IPS-18a (cell line): ENCODE measurements at regions not wholly inside any gene's neighbourhood (a gene's known extent, or its start where the extent isn't known, plus 50 kb on each side); places are given as distances from the start of the nearest gene placed in this dataset.

ENCODE experiments used
- H3K27ac ChIP-seq: one replicate; pipeline ENCODE4 v1.5.1; 2013; ENCODE audit warnings: low read length
- H3K27me3 ChIP-seq: one replicate; pipeline ENCODE4 v1.6.1; 2013; ENCODE audit warnings: mild to moderate bottlenecking, low read length; ENCODE audit not compliant: control insufficient read depth, insufficient read depth
- H3K36me3 ChIP-seq: one replicate; pipeline ENCODE4 v1.6.1; 2013; ENCODE audit warnings: low read depth, low read length; ENCODE audit not compliant: control insufficient read depth
- H3K4me1 ChIP-seq: one replicate; pipeline ENCODE4 v1.6.1; 2013; ENCODE audit warnings: low read depth, low read length; ENCODE audit not compliant: control insufficient read depth
- H3K4me3 ChIP-seq: one replicate; pipeline ENCODE4 v1.5.1; 2013; ENCODE audit warnings: low read length
- H3K9ac ChIP-seq: one replicate; pipeline ENCODE4 v1.6.1; 2013; ENCODE audit warnings: mild to moderate bottlenecking, low read length, moderate library complexity
- H3K9me3 ChIP-seq: one replicate; pipeline ENCODE4 v1.6.1; 2013; ENCODE audit warnings: low read depth, low read length; ENCODE audit not compliant: control insufficient read depth

- Histone ChIP-seq H3K4me1 (peaks cover 4% of the 10 kb centered on the region), H3K9me3 (no peaks in the 10 kb centered on the region), H3K27me3 (no peaks in the 10 kb centered on the region), H3K27ac (no peak overlapping the region), H3K36me3 (no peaks in the 10 kb centered on the region), H3K4me3 (no peak overlapping the region), H3K9ac (no peak overlapping the region)
These were observed 139.5 kb upstream of the MYLIP start for GRCh38 chr6:15989397-15989796.

- H3K9ac ChIP-seq = no peak overlapping the region
- no peak overlapping the region for H3K27ac ChIP-seq
- H3K4me1 ChIP-seq = peaks cover 4% of the 10 kb centered on the region
- H3K4me3 ChIP-seq = no peak overlapping the region
- no peaks in the 10 kb centered on the region for H3K9me3 ChIP-seq
- H3K36me3 ChIP-seq = no peaks in the 10 kb centered on the region
- H3K27me3 ChIP-seq = no peaks in the 10 kb centered on the region
These were observed 141.3 kb upstream of the MYLIP start for GRCh38 chr6:15987569-15987968.

- peaks cover 4% of the 10 kb centered on the region for H3K4me1 ChIP-seq
- no peak overlapping the region for H3K4me3 ChIP-seq
- no peaks in the 10 kb centered on the region for H3K36me3 ChIP-seq
- H3K9ac ChIP-seq = no peak overlapping the region
- no peaks in the 10 kb centered on the region for H3K9me3 ChIP-seq
- H3K27ac ChIP-seq = no peak overlapping the region
- H3K27me3 ChIP-seq = no peaks in the 10 kb centered on the region
These were observed 142.8 kb upstream of the MYLIP start for GRCh38 chr6:15986027-15986629.

- Histone ChIP-seq H3K4me1 (peaks cover 4% of the 10 kb centered on the region), H3K9me3 (no peaks in the 10 kb centered on the region), H3K36me3 (no peaks in the 10 kb centered on the region), H3K9ac (no peak overlapping the region), H3K4me3 (no peak overlapping the region), H3K27me3 (no peaks in the 10 kb centered on the region), H3K27ac (no peak overlapping the region)
These were observed 143.4 kb upstream of the MYLIP start for GRCh38 chr6:15985379-15985959.

- H3K27ac ChIP-seq = no peak overlapping the region
- no peaks in the 10 kb centered on the region for H3K9me3 ChIP-seq
- no peaks in the 10 kb centered on the region for H3K4me1 ChIP-seq
- H3K9ac ChIP-seq = no peak overlapping the region
- no peak overlapping the region for H3K4me3 ChIP-seq
- no peaks in the 10 kb centered on the region for H3K36me3 ChIP-seq
- H3K27me3 ChIP-seq = no peaks in the 10 kb centered on the region
These were observed 146.9 kb upstream of the MYLIP start for GRCh38 chr6:15981956-15982355.

GRCh38 chr6:15980801-15981200 is 148.1 kb upstream of the MYLIP start:
- Histone ChIP-seq H3K4me3 (no peak overlapping the region), H3K27ac (no peak overlapping the region), H3K4me1 (no peaks in the 10 kb centered on the region), H3K9ac (no peak overlapping the region), H3K36me3 (no peaks in the 10 kb centered on the region), H3K9me3 (no peaks in the 10 kb centered on the region), H3K27me3 (no peaks in the 10 kb centered on the region)

- no peak overlapping the region for H3K9ac ChIP-seq
- no peak overlapping the region for H3K27ac ChIP-seq
- H3K27me3 ChIP-seq = no peaks in the 10 kb centered on the region
- H3K4me1 ChIP-seq = no peaks in the 10 kb centered on the region
- no peaks in the 10 kb centered on the region for H3K9me3 ChIP-seq
- no peak overlapping the region for H3K4me3 ChIP-seq
- H3K36me3 ChIP-seq = no peaks in the 10 kb centered on the region
These were observed 150.5 kb upstream of the MYLIP start for GRCh38 chr6:15978426-15978825.

- Histone ChIP-seq H3K27ac (no peak overlapping the region), H3K9ac (no peak overlapping the region)
These were observed 151.8 kb upstream of the MYLIP start for GRCh38 chr6:15977050-15977449.

GRCh38 chr6:15974817-15975216 is 154.1 kb upstream of the MYLIP start:
- Histone ChIP-seq H3K27ac (no peak overlapping the region), H3K4me1 (no peaks in the 10 kb centered on the region), H3K4me3 (no peak overlapping the region), H3K9me3 (no peaks in the 10 kb centered on the region), H3K36me3 (no peaks in the 10 kb centered on the region), H3K9ac (no peak overlapping the region), H3K27me3 (no peaks in the 10 kb centered on the region)

More at GRCh38 chr6:15977050-15977449, 151.8 kb upstream of the MYLIP start:
- Histone ChIP-seq H3K27me3 (no peaks in the 10 kb centered on the region), H3K4me1 (no peaks in the 10 kb centered on the region), H3K36me3 (no peaks in the 10 kb centered on the region), H3K4me3 (no peak overlapping the region), H3K9me3 (no peaks in the 10 kb centered on the region)

- Histone ChIP-seq H3K4me3 (no peak overlapping the region), H3K9me3 (no peaks in the 10 kb centered on the region), H3K4me1 (no peaks in the 10 kb centered on the region), H3K27ac (no peak overlapping the region), H3K9ac (no peak overlapping the region), H3K36me3 (no peaks in the 10 kb centered on the region), H3K27me3 (no peaks in the 10 kb centered on the region)
These were observed 158.4 kb upstream of the MYLIP start for GRCh38 chr6:15970517-15970916.

- Histone ChIP-seq H3K27ac (no peak overlapping the region), H3K9ac (no peak overlapping the region), H3K27me3 (no peaks in the 10 kb centered on the region), H3K4me1 (no peaks in the 10 kb centered on the region), H3K36me3 (no peaks in the 10 kb centered on the region), H3K4me3 (no peak overlapping the region), H3K9me3 (no peaks in the 10 kb centered on the region)
These were observed 159.6 kb upstream of the MYLIP start for GRCh38 chr6:15969236-15969778.

- no peak overlapping the region for H3K27ac ChIP-seq
- H3K27me3 ChIP-seq = no peaks in the 10 kb centered on the region
- H3K4me1 ChIP-seq = no peaks in the 10 kb centered on the region
- no peak overlapping the region for H3K4me3 ChIP-seq
- no peak overlapping the region for H3K9ac ChIP-seq
- no peaks in the 10 kb centered on the region for H3K36me3 ChIP-seq
- no peaks in the 10 kb centered on the region for H3K9me3 ChIP-seq
These were observed 160.4 kb upstream of the MYLIP start for GRCh38 chr6:15968519-15968918.
